HepG2 (cell line): ENCODE measurements at regions not wholly inside any gene's neighbourhood (a gene's known extent, or its start where the extent isn't known, plus 50 kb on each side); places are given as distances from the start of the nearest gene placed in this dataset.

ENCODE experiments used
- ATAC-seq: fragments of 200-7000 bp; cut with Tn5 transposase; 3 replicates; pipeline ENCODE4 v1.9.1; 2020; ENCODE audit warnings: mild to moderate bottlenecking, moderate library complexity
- BruUV-seq: library from RNA; stranded (reverse); fragments of 400-500 nt; replicated peaks from 2 replicates; lab custom pipeline; 2021; lab: Mats Ljungman, UMichigan
- CTCF ChIA-PET: fragments of 300-600 bp; formaldehyde crosslinking; extraction: SDS; loops from one replicate; lab custom pipeline; 2021; ENCODE audit warnings: low total read pairs, inconsistent platforms, low intra/inter-chr PET ratio; lab: Yijun Ruan, JAX
- POLR2A ChIA-PET: fragments of 350-600 bp; sonication (Branson Sonifier 250); formaldehyde crosslinking; loops from one replicate; lab custom pipeline; 2020; ENCODE audit warnings: antibody characterized with exemption, inconsistent platforms; lab: Yijun Ruan, JAX
- DNase-seq: peaks from one replicate; pipeline ENCODE4 v3.0.0-alpha.2; 2015; ENCODE audit warnings: low spot score
- FAIRE-seq: peaks from 3 replicates; lab custom pipeline; 2011; peaks lifted over from hg19 to GRCh38; lab: Jason Lieb, UNC
- H2AFZ ChIP-seq: one replicate; pipeline ENCODE4 v1.6.1; 2011; ENCODE audit warnings: low read length, inconsistent platforms
- H3K27ac ChIP-seq: fragments of 300-600 bp; 3 replicates; pipeline ENCODE4 v1.8.0; 2011; ENCODE audit warnings: mixed run types, mild to moderate bottlenecking, mixed read lengths, low read length, inconsistent platforms; ENCODE audit not compliant: insufficient read depth; ENCODE audit errors: extremely low read length
- H3K27me3 ChIP-seq, 2 experiments: fragments of 200-600 bp in 1 of 2; 2 replicates in 1 of 2; 3 replicates in 1 of 2; pipeline versions ENCODE4 v1.6.0 to v1.8.0; 2011; ENCODE audit warnings: low read length in 2 of 2, mild to moderate bottlenecking in 2 of 2, moderate library complexity in 2 of 2, inconsistent platforms in 1 of 2; ENCODE audit not compliant: insufficient read depth in 2 of 2, control insufficient read depth in 1 of 2
- H3K36me3 ChIP-seq, 2 experiments: fragments of 200-600 bp in 1 of 2; replicated peaks in 1 of 2; 2 replicates in 1 of 2; 3 replicates in 1 of 2; pipeline versions ENCODE4 v1.5.1 to v1.8.0; 2011; ENCODE audit warnings: low read length in 2 of 2, inconsistent platforms in 1 of 2; ENCODE audit not compliant: insufficient read depth in 2 of 2, control insufficient read depth in 1 of 2
- H3K4me1 ChIP-seq: 2 replicates; pipeline ENCODE4 v1.5.1; 2012; ENCODE audit warnings: low read length, inconsistent platforms; ENCODE audit not compliant: insufficient read depth
- H3K4me2 ChIP-seq: 2 replicates; pipeline ENCODE4 v1.6.0; 2011; ENCODE audit warnings: low read depth, low read length, inconsistent platforms
- H3K4me3 ChIP-seq, 3 experiments: fragments of 200-600 bp in 1 of 3; sonication (generic), shearing (Covaris generic) in 1 of 3; replicated peaks in 1 of 3; 2 replicates each; pipeline ENCODE4 v1.5.1; 2011 to 2016; ENCODE audit warnings: low read length in 3 of 3, inconsistent platforms in 2 of 3, low read depth in 2 of 3, mild to moderate bottlenecking in 2 of 3, control low read depth in 1 of 3, mixed read lengths in 1 of 3; ENCODE audit not compliant: insufficient read depth in 1 of 3
- H3K79me2 ChIP-seq: one replicate; pipeline ENCODE4 v1.6.1; 2011; ENCODE audit warnings: low read length, inconsistent platforms; ENCODE audit not compliant: insufficient read depth
- H3K9ac ChIP-seq: 2 replicates; pipeline ENCODE4 v1.6.0; 2011; ENCODE audit warnings: mild to moderate bottlenecking, low read depth, low read length, inconsistent platforms; ENCODE audit not compliant: insufficient read depth
- H3K9me3 ChIP-seq: 2 replicates; pipeline ENCODE4 v1.5.1; 2012; ENCODE audit warnings: mild to moderate bottlenecking, low read length
- H4K20me1 ChIP-seq: 2 replicates; pipeline ENCODE4 v1.6.0; 2011; ENCODE audit warnings: inconsistent platforms, mild to moderate bottlenecking, low read length, moderate library complexity; ENCODE audit not compliant: insufficient read depth
- CCAR2 ChIP-seq: fragments of 200-400 bp; formaldehyde crosslinking; optimal IDR thresholded peaks from 2 replicates; pipeline ENCODE3; 2018; ENCODE audit warnings: low read depth, mild to moderate bottlenecking, low read length, moderate library complexity
- POLR2AphosphoS2 ChIP-seq: IDR thresholded peaks from 2 replicates; pipeline ENCODE4 v1.6.1; 2011; ENCODE audit warnings: low read depth, low read length, improper control_type of control experiment
- RARG ChIP-seq: sonication (generic); formaldehyde crosslinking; IDR thresholded peaks from 2 replicates; pipeline ENCODE4 v1.4.0; 2020; ENCODE audit warnings: low read depth, mild to moderate bottlenecking, missing genetic modification reagents
- REXO4 ChIP-seq: sonication (generic); formaldehyde crosslinking; IDR thresholded peaks from 2 replicates; pipeline ENCODE4 v1.8.0; 2022; ENCODE audit warnings: missing genetic modification reagents, mild to moderate bottlenecking, borderline replicate concordance
- SIX1 ChIP-seq: sonication (generic); formaldehyde crosslinking; IDR thresholded peaks from 2 replicates; pipeline ENCODE4 v1.4.0; 2020; ENCODE audit warnings: missing genetic modification reagents, borderline replicate concordance
- SYNCRIP ChIP-seq: fragments of 200-400 bp; formaldehyde crosslinking; IDR thresholded peaks from 2 replicates; pipeline ENCODE4 v1.6.1; 2018; ENCODE audit warnings: mild to moderate bottlenecking, low read depth, low read length; ENCODE audit not compliant: insufficient read depth
- ZC3H4 ChIP-seq: sonication (generic); formaldehyde crosslinking; IDR thresholded peaks from 2 replicates; pipeline ENCODE4 v1.4.0; 2020; ENCODE audit warnings: missing genetic modification reagents, borderline replicate concordance
- ZFP1 ChIP-seq: IDR thresholded peaks from 2 replicates; pipeline ENCODE4 v1.6.1; 2016
- ZFP36L2 ChIP-seq: sonication (generic); formaldehyde crosslinking; IDR thresholded peaks from 2 replicates; pipeline ENCODE4 v1.4.0; 2020; ENCODE audit warnings: missing genetic modification reagents
- ZNF33A ChIP-seq: sonication (generic); formaldehyde crosslinking; IDR thresholded peaks from 2 replicates; pipeline ENCODE4 v1.5.1; 2020; ENCODE audit warnings: missing genetic modification reagents, mild to moderate bottlenecking, moderate library complexity, borderline replicate concordance
- ZNF563 ChIP-seq: sonication (generic); formaldehyde crosslinking; IDR thresholded peaks from 2 replicates; pipeline ENCODE4 v1.8.0; 2022; ENCODE audit warnings: mild to moderate bottlenecking, moderate library complexity, missing genetic modification reagents
- WGBS: methylation state at CpG from one replicate; pipeline ENCODE4 v1.1.6; 2017; ENCODE audit warnings: low lambda C conversion rate; 5-methylcytosine and 5-hydroxymethylcytosine counted together
- in situ Hi-C: cut with HindIII; loops from 2 replicates; pipeline ENCODE4 v1.10.0; 2017; ENCODE audit warnings: low pct_unique_long_range_greater_than_20kb; ENCODE audit not compliant: extremely low pct_ligation_motif_present
- intact Hi-C: fragments of 100-400 bp; cut with micrococcal nuclease; formaldehyde crosslinking; loops from one replicate; pipeline ENCODE4 v1.10.0; 2022; ENCODE audit not compliant: unreplicated experiment
- TF ChIP-seq, protein P1 (sequence below): sonication (generic); formaldehyde crosslinking; IDR thresholded peaks from 2 replicates; pipeline ENCODE4 v1.4.0; 2020; ENCODE audit warnings: missing genetic modification reagents
- TF ChIP-seq, protein P2 (sequence below): sonication (generic); formaldehyde crosslinking; IDR thresholded peaks from 2 replicates; pipeline ENCODE4 v1.5.0; 2020; ENCODE audit warnings: mild to moderate bottlenecking, low read depth, missing genetic modification reagents, borderline replicate concordance
- TF ChIP-seq, protein P3 (sequence below): sonication (generic); formaldehyde crosslinking; IDR thresholded peaks from 2 replicates; pipeline ENCODE4 v1.5.1; 2020; ENCODE audit warnings: mild to moderate bottlenecking, missing genetic modification reagents, borderline replicate concordance

- FAIRE-seq (no peak), ATAC-seq (no peak), DNase-seq (no peak)
- ChIA-PET POLR2A (no interaction called here), CTCF (no interaction called here)
- intact Hi-C loops (no loop called here), in situ Hi-C loops (loop anchor here (25.0 kb wide), 1 partner anchor 250 kb away; no protein-coding TSS in a partner anchor)
- no peak overlapping the region for H3K4me3 ChIP-seq
- H3K4me1 ChIP-seq: no peaks in the 10 kb centered on the region
- H3K79me2 ChIP-seq: no peaks in the 10 kb centered on the region
- H3K27ac ChIP-seq: no peak overlapping the region
- 0% methylated on average over 1 of the region's 4 CpGs for WGBS
- H3K36me3 ChIP-seq: no peaks in the 10 kb centered on the region
- H2AFZ ChIP-seq: no peak overlapping the region
- H3K4me2 ChIP-seq: no peak overlapping the region
- no peaks in the 10 kb centered on the region for H3K9me3 ChIP-seq
- no peaks in the 10 kb centered on the region for H4K20me1 ChIP-seq
- BruUV-seq: no TSS peak
- H3K9ac ChIP-seq: no peak overlapping the region
- no peaks in the 10 kb centered on the region for H3K27me3 ChIP-seq
- TF ChIP-seq ZNF33A: no peak
- no peak for TF ChIP-seq ZFP36L2 (CRISPR knock-in tag)
- TF ChIP-seq, protein P1, sequence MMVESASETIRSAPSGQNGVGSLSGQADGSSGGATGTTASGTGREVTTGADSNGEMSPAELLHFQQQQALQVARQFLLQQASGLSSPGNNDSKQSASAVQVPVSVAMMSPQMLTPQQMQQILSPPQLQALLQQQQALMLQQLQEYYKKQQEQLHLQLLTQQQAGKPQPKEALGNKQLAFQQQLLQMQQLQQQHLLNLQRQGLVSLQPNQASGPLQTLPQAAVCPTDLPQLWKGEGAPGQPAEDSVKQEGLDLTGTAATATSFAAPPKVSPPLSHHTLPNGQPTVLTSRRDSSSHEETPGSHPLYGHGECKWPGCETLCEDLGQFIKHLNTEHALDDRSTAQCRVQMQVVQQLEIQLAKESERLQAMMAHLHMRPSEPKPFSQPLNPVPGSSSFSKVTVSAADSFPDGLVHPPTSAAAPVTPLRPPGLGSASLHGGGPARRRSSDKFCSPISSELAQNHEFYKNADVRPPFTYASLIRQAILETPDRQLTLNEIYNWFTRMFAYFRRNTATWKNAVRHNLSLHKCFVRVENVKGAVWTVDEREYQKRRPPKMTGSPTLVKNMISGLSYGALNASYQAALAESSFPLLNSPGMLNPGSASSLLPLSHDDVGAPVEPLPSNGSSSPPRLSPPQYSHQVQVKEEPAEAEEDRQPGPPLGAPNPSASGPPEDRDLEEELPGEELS (CRISPR knock-in tag): no peak
- TF ChIP-seq ZFP1: no peak
- TF ChIP-seq ZNF563 (CRISPR knock-in tag): no peak
- TF ChIP-seq, all 625 proteins: peak for 0
Measured at GRCh38 chr9:16136961-16137360, 584.1 kb downstream of the CCDC171 start.

DNA sequence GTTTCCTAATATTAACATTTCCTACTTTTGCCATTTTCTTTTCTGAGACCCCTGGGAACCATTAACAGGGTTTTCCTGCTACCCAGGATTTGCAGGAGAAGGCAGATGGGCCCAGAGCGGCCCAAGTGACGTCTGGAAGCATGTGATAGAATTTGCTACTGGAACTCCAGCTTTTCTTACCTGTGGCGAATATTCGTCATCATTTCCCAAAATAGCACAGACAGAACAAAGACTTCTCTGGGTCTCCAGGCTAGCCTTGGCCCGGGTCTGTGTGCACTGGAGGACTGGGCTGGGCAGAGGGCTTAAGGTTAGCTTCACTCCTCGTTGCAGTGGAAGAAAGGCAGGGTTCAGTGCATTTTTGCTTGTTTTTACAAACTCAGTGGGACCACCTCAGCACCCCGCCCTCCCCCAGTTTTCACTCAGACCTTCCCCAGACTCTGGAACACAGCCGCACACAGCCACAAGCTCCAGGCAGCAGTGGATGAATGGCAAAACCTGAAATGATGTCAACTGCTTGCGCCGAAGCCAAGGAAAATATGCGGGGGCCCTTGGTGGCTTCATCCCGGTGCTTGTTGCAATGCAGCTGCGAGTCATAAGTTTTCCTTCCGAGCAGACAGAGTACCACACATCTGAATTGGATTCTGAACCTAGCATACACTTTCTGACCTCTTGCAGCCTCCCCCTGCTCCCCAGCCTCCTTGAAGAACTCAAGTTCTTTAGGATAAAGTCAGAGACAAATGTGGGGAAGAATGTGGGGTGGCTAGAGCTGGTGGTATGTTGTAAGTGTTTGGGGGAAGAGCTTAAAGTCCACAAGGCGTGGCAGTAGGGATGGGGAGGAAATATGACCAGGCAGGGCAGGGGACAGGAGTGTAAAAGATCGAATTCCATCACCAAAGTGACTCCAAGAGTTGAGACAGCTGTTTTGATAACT, 586.0 kb downstream of the CCDC171 start:
- no peaks in the 10 kb centered on the region for H3K36me3 ChIP-seq
- no peak overlapping the region for H3K4me3 ChIP-seq
- no TSS peak for BruUV-seq
- ATAC-seq: no peak
- H3K9me3 ChIP-seq: no peaks in the 10 kb centered on the region
- ChIA-PET CTCF (no interaction called here), POLR2A (no interaction called here)
- intact Hi-C loops: no loop called here
- H3K27ac ChIP-seq: no peak overlapping the region
- in situ Hi-C loops: loop anchor here (25.0 kb wide), 1 partner anchor 252 kb away; no protein-coding TSS in a partner anchor
- no peak for DNase-seq
- 11% methylated on average over 16 of the region's 16 CpGs for WGBS
- H3K4me1 ChIP-seq: no peaks in the 10 kb centered on the region
- no peak overlapping the region for H3K4me2 ChIP-seq
- no peak overlapping the region for H3K9ac ChIP-seq
- H3K79me2 ChIP-seq: no peaks in the 10 kb centered on the region
- no peak overlapping the region for H2AFZ ChIP-seq
- H4K20me1 ChIP-seq: no peaks in the 10 kb centered on the region
- peaks cover 0 to 7% of the 10 kb centered on the region in 2 experiments; a peak in 2 of 5 replicates for H3K27me3 ChIP-seq
- no peak for FAIRE-seq
- no peak for TF ChIP-seq SYNCRIP
- TF ChIP-seq, protein P2, sequence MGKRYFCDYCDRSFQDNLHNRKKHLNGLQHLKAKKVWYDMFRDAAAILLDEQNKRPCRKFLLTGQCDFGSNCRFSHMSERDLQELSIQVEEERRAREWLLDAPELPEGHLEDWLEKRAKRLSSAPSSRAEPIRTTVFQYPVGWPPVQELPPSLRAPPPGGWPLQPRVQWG (CRISPR knock-in tag): no peak
- TF ChIP-seq, protein P3, sequence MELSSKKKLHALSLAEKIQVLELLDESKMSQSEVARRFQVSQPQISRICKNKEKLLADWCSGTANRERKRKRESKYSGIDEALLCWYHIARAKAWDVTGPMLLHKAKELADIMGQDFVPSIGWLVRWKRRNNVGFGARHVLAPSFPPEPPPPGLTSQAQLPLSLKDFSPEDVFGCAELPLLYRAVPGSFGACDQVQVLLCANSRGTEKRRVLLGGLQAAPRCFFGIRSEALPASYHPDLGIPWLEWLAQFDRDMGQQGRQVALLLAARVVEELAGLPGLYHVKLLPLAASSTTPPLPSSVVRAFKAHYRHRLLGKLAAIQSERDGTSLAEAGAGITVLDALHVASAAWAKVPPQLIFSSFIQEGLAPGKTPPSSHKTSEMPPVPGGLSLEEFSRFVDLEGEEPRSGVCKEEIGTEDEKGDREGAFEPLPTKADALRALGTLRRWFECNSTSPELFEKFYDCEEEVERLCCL: no peak
- no peak for TF ChIP-seq RARG (CRISPR knock-in tag)
- no peak for TF ChIP-seq CCAR2
- no peak for TF ChIP-seq POLR2AphosphoS2
- TF ChIP-seq SIX1 (CRISPR knock-in tag): no peak
- TF ChIP-seq REXO4: no peak
- TF ChIP-seq ZC3H4: no peak
